Osteoblast (primary cell): ENCODE measurements at regions not wholly inside any gene's neighbourhood (a gene's known extent, or its start where the extent isn't known, plus 50 kb on each side); places are given as distances from the start of the nearest gene placed in this dataset.

Experiments
- DNase-seq: peaks from one replicate; pipeline ENCODE4 v3.0.0; 2011; ENCODE audit warnings: low spot score, mixed read lengths; ENCODE audit not compliant: insufficient read length; ENCODE audit errors: missing footprints
- H2AFZ ChIP-seq: 2 replicates; pipeline ENCODE4 v1.6.0; 2011; ENCODE audit warnings: mild to moderate bottlenecking, low read length
- H3K27ac ChIP-seq: 2 replicates; pipeline ENCODE4 v1.5.1; 2011; ENCODE audit warnings: mild to moderate bottlenecking, low read depth, low read length, moderate library complexity
- H3K27me3 ChIP-seq: 2 replicates; pipeline ENCODE4 v1.6.0; 2012; ENCODE audit warnings: mild to moderate bottlenecking, control low read depth, inconsistent platforms, low read length, moderate library complexity; ENCODE audit not compliant: insufficient read depth
- H3K36me3 ChIP-seq: 2 replicates; pipeline ENCODE4 v1.5.1; 2011; ENCODE audit warnings: mild to moderate bottlenecking, low read length, control low read depth, moderate library complexity; ENCODE audit not compliant: insufficient read depth
- H3K4me1 ChIP-seq: 2 replicates; pipeline ENCODE4 v1.5.1; 2011; ENCODE audit warnings: mild to moderate bottlenecking, low read length, control low read depth, moderate library complexity; ENCODE audit not compliant: insufficient read depth
- H3K4me2 ChIP-seq: 2 replicates; pipeline ENCODE4 v1.6.0; 2011; ENCODE audit warnings: mild to moderate bottlenecking, low read length; ENCODE audit not compliant: insufficient read depth
- H3K4me3 ChIP-seq: fragments of 200-600 bp; sonication (generic); 3 replicates; pipeline ENCODE4 v1.5.1; 2012; ENCODE audit warnings: mild to moderate bottlenecking, low read length, inconsistent platforms; ENCODE audit not compliant: insufficient read depth
- H3K79me2 ChIP-seq: 2 replicates; pipeline ENCODE4 v1.6.0; 2012; ENCODE audit warnings: mild to moderate bottlenecking, low read length, control low read depth, inconsistent platforms; ENCODE audit not compliant: insufficient read depth
- H3K9me3 ChIP-seq: 2 replicates; pipeline ENCODE4 v1.5.1; 2011; ENCODE audit warnings: low read depth, low read length, control low read depth
- H4K20me1 ChIP-seq: 2 replicates; pipeline ENCODE4 v1.6.0; 2012; ENCODE audit warnings: mild to moderate bottlenecking, low read length, control low read depth; ENCODE audit not compliant: insufficient read depth
- TF ChIP-seq, protein P1 (sequence below): IDR thresholded peaks from 2 replicates; pipeline ENCODE4 v1.5.1; 2011; ENCODE audit warnings: mild to moderate bottlenecking, low read depth, low read length, moderate library complexity; ENCODE audit errors: extremely low read depth

GRCh38 chr15:26391567-26392194 is 381.2 kb downstream of the GABRB3 start:
- Histone ChIP-seq H3K79me2 (no peaks in the 10 kb centered on the region), H3K4me2 (no peak overlapping the region), H3K27me3 (no peaks in the 10 kb centered on the region), H3K4me1 (no peaks in the 10 kb centered on the region), H3K9me3 (peaks cover 10% of the 10 kb centered on the region), H2AFZ (no peak overlapping the region), H3K36me3 (no peaks in the 10 kb centered on the region), H3K4me3 (no peak overlapping the region), H3K27ac (no peak overlapping the region), H4K20me1 (no peaks in the 10 kb centered on the region)
- TF ChIP-seq, protein P1, sequence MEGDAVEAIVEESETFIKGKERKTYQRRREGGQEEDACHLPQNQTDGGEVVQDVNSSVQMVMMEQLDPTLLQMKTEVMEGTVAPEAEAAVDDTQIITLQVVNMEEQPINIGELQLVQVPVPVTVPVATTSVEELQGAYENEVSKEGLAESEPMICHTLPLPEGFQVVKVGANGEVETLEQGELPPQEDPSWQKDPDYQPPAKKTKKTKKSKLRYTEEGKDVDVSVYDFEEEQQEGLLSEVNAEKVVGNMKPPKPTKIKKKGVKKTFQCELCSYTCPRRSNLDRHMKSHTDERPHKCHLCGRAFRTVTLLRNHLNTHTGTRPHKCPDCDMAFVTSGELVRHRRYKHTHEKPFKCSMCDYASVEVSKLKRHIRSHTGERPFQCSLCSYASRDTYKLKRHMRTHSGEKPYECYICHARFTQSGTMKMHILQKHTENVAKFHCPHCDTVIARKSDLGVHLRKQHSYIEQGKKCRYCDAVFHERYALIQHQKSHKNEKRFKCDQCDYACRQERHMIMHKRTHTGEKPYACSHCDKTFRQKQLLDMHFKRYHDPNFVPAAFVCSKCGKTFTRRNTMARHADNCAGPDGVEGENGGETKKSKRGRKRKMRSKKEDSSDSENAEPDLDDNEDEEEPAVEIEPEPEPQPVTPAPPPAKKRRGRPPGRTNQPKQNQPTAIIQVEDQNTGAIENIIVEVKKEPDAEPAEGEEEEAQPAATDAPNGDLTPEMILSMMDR: no peak
- DNase-seq: no peak

DNA sequence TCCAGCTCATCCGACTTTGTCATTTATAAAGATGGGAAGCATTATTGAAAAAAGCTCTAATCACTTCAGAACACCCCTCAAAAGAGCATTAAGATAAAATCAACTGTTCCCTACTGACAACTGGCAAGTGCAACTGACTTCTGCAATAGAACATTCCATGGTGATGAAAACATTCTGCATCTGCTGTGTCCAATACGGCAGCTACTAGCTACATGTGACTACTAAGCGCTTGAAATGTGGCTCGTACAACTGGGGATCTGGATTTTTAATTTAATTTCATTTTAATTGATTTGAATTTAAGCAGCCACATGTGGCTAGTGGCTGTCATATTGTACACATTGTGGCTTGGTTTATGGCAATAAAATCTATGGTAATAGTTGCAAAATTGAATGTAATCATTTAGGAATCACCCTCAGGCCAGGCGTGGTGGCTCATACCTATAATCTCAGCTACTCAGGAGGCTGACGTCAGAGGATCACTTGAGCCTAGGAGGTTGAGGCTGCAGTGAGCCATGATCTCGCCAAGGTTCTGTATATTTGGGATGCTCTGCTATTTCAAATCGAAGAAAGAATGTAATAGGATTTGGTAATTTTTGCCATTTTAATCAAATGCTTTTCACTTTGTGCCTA is 390.3 kb downstream of the GABRB3 start:
- Histone ChIP-seq H3K9me3 (peaks cover 5% of the 10 kb centered on the region), H3K4me2 (no peak overlapping the region), H4K20me1 (no peaks in the 10 kb centered on the region), H3K79me2 (no peaks in the 10 kb centered on the region), H3K4me1 (no peaks in the 10 kb centered on the region), H2AFZ (no peak overlapping the region), H3K27ac (no peak overlapping the region), H3K36me3 (no peaks in the 10 kb centered on the region), H3K27me3 (no peaks in the 10 kb centered on the region), H3K4me3 (no peak overlapping the region)
- TF ChIP-seq, protein P1: no peak
- no peak for DNase-seq

DNA sequence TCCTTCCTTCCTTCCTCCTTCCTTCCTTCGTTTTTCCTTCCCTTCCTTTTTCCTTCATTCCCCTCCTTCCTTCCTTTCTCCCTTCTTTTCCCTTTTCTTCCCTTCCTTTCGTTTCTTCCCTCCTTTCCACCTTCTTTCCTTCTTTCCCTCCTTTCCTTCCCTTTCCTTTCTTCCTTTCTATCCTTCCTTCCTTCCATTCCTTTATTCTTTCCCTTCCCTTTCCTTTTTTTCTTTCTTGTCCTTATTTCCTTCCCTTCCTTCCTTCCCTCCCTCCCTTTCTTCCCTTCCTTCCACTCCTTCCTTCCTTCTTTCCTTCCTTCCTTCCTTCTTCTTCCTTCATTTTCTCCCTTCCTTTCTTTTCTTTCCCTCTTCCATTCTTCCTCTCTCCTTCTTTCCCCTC is 394.6 kb downstream of the GABRB3 start:
- no peaks in the 10 kb centered on the region for H4K20me1 ChIP-seq
- H3K4me3 ChIP-seq: no peak overlapping the region
- H3K4me1 ChIP-seq: no peaks in the 10 kb centered on the region
- no peak overlapping the region for H3K27ac ChIP-seq
- TF ChIP-seq, protein P1: no peak
- no peak for DNase-seq
- H2AFZ ChIP-seq: no peak overlapping the region
- H3K36me3 ChIP-seq: no peaks in the 10 kb centered on the region
- no peaks in the 10 kb centered on the region for H3K79me2 ChIP-seq
- no peaks in the 10 kb centered on the region for H3K27me3 ChIP-seq
- no peak overlapping the region for H3K4me2 ChIP-seq
- H3K9me3 ChIP-seq: peaks cover 11% of the 10 kb centered on the region

- no peaks in the 10 kb centered on the region for H3K4me1 ChIP-seq
- H3K4me2 ChIP-seq: no peak overlapping the region
- no peak for DNase-seq
- H3K27me3 ChIP-seq: no peaks in the 10 kb centered on the region
- H3K4me3 ChIP-seq: no peak overlapping the region
- H3K36me3 ChIP-seq: no peaks in the 10 kb centered on the region
- H2AFZ ChIP-seq: no peak overlapping the region
- no peak overlapping the region for H3K27ac ChIP-seq
- no peaks in the 10 kb centered on the region for H4K20me1 ChIP-seq
- H3K9me3 ChIP-seq: peaks cover 11% of the 10 kb centered on the region
- TF ChIP-seq, protein P1: no peak
- H3K79me2 ChIP-seq: no peaks in the 10 kb centered on the region
Observed at GRCh38 chr15:26376243-26376642, 396.6 kb downstream of the GABRB3 start.
